Suppressor macrophage (primary cell): ENCODE measurements at regions not wholly inside any gene's neighbourhood (a gene's known extent, or its start where the extent isn't known, plus 50 kb on each side); places are given as distances from the start of the nearest gene placed in this dataset.
"Not testable (repeated sequence)": the region's sequence is repeated elsewhere in the genome, so short reads cannot be mapped to it uniquely, and the experiment has no call there.

Experiments
- DNase-seq, 4 experiments: peaks; one replicate each; pipeline ENCODE4 v3.0.0-alpha.2; 2020 to 2022

DNA sequence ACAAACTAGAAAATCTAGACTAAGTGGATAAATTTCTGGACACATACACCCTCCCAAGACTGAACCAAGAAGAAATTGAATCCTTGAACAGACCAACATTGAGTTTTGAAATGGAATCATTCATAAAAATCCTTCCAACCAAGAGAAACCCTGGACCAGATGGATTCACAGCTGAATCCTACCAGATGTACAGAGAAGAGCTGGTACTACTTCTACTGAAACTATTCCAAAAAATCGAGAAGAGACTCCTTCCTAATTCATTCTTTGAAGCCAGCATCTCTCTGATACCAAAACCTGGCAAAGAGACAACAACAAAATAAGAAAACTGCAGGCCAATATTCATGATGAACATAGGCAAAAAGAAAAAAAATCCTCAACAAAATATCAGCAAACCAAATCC, 227.4 kb downstream of the RPAP3 start:
- no peak for DNase-seq

DNA sequence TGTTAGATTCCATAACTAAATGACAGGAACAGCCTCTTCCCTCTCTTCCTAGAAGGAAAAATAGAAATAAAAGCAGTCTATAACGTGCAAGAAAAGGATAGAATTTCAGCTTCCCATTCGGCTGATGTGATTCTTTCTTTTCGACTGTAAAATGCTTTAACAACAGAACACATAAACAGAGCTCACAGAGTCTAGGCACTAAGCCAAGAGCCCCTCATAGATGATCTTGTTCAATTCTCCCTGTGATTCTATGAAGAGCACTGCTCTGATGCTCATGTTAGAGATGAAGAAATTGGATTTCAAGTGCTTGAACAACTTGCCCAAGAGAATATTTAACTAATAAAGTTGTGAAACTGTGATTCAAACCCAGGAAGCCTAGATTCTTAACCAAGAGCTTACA, 232.7 kb downstream of the RPAP3 start:
- DNase-seq = no peak

DNA sequence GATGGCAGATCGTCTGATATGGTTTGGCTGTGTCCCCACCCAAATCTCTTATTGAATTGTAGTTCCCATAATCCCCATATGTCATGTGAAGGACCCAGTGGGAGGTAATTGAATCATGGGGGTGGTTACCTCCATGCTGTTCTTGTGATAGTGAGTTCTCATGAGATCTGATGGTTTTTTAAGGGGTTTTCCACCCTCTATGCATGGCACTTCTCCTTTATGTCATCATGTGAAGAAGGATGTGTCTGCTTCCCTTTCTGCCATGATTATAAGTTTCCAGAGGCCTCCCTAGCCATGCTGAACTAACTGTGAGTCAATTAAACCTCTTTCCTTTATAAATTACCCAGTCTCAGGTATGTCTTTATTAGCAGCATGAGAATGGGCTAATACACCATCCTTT, 235.5 kb downstream of the RPAP3 start:
- DNase-seq = peak in 2 of 4 experiments; percentile 15 to 26

DNA sequence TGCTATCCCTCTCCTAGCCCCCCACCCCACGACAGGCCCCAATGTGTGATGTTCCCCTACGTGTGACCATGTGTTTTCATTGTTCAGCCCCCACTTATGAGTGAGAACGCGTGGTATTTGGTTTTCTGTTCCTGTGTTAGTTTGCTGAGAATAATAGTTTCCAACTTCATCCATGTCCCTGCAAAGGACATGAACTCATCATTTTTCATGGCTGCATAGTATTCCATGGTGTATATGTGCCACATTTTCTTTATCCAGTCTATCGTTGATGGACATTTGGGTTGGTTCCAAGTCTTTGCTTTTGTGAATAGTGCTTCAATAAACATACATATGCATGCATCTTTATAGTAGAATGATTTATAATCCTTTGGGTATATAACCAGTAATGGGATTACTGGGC, 241.9 kb downstream of the RPAP3 start:
- DNase-seq = not testable (repeated sequence)

DNA sequence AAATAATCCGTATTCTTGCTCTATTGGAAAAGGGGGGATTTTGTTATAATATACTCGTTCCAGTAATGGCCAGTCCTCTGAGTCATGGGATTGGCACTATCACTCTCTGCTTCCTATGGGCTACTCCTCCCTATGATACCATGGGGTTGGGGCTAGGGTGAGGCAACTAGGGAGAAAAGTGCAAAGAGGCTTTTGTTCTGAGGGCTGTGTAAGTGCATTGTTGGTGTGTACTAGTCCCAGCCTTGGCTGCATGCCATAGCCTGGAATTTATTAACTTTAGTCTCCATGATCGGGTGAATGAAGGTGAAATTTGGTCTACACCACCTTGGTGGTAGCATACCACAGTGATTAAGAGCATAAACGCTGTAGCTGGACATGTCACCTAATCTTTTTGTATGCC, 247.6 kb downstream of the RPAP3 start:
- DNase-seq = no peak

DNA sequence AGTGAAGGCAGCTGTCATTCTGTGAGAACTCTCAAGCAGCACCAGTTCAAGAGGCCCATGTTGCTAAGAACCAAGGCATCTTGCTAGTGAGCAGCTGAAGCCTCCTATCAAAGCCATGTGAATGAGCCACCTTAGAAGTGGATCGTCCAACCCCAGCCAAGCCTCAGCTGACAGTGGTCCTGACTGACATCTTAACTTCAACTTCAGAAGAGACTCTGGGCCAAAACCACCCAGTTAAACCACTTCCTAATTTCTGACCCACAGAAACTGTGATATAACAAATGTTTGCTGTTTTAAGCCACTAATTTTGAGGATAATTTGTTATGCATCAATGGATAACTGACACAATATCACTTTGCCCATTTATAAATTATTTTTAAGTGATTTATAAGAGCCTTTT, 256.0 kb downstream of the RPAP3 start:
- no peak for DNase-seq

DNA sequence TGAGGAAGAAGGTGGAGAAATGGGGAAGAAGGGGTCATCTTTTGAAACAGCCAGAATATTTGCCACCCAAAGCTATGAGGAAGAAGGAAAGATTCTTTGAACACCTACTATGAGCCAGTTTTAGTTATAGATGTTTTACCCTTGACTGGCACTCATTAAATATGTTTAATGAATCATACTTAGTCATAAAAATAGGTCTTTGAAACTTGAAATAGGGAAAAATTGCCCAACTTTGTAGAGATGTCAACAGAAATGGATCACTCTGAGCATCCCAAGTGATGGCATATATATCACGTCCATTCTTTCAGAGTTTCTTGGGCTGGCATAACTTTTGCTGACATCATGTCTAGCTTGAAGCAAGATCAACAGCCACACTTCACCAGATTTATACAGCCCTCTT, 263.5 kb downstream of the RPAP3 start:
- DNase-seq = no peak

DNA sequence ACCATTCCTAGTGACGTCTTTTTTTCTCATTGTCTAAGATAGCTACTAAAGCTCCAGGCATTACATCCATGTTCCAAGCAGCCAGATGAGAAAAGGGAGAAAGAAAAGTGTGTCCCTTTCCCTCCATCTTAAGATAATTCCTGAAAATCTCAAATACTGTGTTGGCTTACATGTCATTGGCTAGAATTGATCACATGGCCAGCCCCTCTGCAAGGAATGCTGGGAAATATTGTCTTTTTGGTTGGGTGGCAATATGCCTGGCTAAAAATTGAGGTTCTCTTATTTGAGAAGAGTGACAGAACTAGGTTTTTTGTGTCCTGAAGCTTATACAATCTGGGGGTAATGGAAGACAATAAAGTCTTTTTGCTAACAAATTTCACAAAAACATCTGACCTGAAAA, 264.3 kb downstream of the RPAP3 start:
- no peak for DNase-seq

DNA sequence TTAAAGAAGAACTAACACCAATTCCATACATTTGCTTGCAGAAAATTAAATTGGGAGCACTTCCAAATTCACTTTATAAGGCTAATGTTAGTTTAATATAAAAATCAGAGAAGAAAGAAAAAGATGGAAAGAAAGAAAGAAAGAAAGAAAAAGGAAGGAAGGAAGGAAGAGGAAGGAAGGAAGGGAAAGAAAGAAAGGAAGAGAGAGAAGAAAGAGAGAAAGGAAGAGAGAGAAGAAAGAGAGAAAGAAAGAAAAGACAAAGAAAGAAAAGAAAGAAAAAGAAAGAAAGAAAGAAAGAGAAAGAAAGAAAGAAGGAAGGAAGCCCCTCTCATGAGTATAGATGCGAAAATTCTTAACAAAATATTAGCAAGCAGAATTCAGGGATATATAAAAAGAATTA, 267.7 kb downstream of the RPAP3 start:
- no peak for DNase-seq

DNA sequence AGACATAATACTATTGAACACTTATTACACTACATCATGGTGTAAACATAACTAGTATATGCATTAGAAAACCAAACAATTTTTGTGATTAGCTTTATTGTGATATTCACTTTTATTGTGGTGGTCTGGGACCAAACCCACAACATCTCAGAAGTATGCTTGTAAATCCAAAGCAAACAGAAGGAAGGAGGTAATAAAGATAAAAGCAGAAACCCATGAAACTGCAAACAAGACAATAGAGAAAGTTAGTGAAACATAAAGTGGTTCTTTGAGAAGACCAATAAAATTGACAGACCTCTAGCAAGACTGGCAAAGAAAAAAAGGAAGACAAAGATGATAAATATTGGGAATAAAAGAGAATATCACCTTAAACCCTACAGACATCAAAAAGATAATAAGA, 268.3 kb downstream of the RPAP3 start:
- DNase-seq = no peak

DNA sequence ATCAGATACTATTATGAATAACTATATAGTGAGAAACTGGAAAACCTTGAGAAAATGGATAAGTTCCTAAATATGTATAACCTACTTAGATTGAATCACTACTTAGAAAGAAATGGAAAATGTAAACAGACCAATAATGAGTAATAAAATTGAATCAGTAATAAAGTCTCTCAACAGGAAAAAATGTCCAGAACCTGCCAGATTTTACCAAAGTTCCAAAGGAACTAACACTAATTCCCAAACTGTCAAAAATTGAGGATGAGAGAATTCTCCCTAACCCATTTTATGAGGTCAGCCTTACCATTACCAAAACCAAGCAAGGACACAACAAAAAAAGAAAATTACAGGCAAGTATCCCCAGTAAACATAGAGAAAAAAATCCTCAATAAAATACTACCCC, 272.0 kb downstream of the RPAP3 start:
- no peak for DNase-seq

DNA sequence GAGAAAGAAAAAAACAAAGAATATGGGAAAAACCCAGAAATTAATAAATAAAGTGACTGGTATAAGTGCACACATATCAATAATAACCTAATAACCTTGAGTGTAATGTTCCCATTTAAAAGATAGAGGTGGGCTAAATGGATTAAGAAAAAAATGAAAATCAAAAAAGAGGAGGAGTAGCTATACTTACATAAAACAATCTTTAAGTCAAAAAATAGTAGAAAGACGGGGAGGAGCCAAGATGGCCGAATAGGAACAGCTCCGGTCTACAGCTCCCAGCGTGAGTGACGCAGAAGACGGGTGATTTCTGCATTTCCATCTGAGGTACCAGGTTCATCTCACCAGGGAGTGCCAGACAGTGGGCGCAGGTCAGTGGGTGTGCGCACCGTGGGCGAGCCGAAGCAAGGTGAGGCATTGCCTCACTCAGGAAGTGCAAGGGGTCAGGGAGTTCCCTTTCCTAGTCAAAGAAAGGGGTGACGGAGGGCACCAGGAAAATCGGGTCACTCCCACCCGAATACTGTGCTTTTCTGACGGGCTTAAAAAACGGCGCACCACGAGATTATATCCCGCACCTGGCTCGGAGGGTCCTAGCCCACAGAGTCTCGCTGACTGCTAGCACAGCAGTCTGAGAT, 279.0 kb downstream of the RPAP3 start:
- not testable (repeated sequence) for DNase-seq

DNA sequence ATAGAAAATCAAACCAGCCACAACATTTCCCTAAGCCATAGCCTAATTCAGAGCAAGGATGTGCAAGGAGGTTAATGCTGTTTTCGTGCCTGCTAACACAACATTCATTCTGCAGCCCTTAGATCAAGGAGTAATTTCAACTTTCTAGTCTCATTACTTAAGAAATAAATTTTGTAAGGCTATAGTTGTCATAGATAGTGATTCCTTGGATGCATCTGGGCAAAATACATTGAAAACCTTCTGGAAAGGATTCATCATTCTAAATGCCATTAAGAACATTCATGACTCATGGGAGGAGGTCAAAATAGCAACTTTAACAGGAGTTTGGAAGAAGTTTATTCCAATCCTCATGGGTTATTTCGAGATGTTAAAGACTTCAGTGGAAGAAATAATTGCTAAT, 283.2 kb downstream of the RPAP3 start:
- no peak for DNase-seq

DNA sequence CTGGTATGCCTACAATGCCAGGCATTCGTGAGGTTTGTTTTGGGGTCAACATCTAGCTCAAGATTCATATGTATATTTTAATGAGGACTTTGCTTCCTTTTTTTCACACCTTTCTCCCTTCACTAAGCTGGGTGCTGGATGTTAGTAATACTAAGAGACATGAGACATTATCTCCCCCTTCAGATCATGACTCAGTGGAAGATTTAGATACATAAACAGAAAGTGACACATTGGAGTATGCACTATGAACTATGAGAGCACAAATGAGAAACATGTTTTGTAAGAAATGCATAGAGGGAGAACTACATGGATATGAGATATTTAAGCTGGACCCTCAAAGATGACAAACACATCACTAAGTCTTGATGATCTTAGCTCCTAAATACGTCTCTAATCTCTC, 286.3 kb downstream of the RPAP3 start:
- no peak for DNase-seq

DNA sequence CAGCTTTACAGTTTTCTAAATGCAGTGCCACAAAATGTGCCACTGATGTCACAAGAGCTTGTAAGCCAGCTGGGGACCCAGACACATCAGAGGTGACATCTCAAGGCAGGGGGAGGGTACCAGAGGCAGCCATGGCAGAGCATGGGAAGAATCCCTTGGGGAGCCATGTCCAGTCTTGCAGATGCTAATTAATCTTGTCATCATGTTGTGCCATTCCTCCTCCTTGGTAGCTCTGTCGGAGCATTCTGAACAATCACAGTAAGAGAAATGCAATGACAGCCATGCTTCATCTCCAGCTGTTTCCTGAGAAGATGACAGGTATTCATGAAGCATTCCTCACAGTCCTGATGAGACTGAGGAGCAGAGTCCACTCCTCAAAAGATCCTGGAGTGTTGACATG, 287.9 kb downstream of the RPAP3 start:
- DNase-seq = no peak

DNA sequence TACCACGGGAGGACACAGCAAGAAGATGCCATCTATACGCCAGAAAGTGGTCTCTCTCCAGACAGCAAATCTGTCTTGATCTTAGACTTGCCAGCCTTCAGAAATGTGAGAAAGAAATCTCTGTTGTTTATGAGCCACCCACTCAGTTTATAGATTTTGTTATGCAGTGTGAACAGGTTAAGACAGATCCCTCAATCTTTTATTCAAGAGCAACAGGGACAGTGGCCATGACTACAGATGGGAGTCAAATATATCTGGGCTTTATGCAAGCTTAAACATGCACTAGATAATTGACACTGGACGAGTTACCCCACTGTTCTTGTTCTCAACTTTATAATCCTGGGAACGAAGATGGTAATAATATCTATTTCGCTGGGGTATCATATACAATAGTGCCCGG, 288.7 kb downstream of the RPAP3 start:
- no peak for DNase-seq

DNA sequence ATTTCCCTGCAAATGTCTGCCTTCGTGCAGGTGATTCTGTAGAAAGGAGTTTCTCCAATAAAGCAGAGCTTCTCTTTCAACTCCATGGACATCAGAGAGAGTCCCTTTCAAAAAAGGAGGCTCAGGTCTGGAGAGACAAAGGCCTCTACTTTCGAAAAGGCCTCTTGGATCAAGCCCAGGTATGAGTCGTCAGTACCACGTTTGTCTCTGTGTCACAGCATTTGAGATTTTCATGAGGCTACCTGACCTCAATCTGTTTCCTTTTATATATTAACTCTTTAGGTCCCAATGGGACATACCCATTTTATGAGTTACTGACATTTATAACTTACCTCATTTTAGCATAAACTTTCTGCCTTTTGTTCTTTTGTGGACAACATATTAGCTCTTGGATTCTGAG, 290.8 kb downstream of the RPAP3 start:
- DNase-seq = no peak

DNA sequence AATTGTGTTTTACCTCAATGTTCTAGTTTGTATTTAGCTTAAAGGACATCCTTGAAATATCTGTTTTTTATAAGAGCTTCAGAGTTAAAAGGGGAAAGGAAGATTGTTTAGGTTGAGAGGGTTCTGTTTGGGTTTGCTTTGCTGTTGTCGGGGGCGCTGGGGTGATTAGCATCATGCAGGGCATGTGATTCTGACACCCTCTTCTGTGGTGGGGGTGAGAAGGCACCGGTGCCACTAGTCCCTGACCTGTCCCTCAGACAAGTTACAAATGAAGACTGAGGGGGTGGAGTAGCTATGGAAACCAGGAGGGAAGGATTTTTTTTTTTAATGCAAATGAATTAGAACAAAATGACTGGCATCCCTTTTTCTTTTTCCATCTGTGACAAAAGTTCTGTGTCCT, 291.3 kb downstream of the RPAP3 start:
- peak; percentile 28 to 65 (median 47) for DNase-seq

DNA sequence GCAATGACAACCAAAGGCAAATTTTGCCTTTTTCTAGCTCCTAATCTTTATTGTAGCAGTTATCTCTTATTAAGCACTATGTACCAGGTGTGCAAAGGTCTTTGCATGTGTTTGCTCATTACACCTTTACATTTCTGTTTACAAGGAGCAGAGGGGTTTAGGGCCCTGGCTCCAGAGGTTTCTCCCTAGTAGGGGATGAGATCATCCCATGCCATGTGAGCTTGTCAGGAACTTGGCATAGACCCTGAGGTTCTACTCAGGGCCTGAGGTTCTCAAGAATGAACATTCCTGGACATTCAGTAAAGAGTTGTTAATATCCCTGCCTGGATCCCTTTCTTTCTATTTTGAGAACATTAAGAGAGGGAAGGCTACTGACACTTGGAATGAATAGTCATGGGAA, 292.0 kb downstream of the RPAP3 start:
- DNase-seq = peak in 1 of 4 experiments; percentile 4

DNA sequence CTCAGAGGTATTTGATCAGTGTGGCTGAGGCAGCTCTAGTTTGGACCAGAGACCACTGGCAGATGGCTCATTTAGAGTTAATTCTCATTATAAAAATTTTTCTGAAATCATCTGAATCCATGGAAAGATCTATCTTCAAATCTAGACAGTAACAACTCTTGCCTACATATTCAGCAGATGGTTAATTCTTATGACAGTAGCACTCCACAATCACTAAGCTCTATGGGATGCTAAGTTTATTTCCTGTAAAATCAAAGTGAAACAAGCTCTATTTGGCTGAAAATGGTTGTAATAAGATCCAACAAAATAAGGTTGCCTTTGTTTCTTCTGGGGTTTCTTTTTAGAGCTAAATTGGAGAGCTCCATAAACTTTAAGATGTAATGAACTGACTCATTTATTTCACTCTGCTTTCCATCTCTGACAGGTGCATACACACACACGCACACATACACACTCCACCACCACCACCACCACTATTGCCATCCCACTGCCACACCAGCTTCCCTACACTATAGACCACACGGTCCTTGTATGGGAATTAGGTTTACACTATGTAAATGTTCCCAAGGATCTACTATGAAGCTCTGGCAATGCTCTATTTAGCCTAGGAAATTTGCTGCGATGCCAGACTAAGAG, 293.1 kb downstream of the RPAP3 start:
- no peak for DNase-seq

DNA sequence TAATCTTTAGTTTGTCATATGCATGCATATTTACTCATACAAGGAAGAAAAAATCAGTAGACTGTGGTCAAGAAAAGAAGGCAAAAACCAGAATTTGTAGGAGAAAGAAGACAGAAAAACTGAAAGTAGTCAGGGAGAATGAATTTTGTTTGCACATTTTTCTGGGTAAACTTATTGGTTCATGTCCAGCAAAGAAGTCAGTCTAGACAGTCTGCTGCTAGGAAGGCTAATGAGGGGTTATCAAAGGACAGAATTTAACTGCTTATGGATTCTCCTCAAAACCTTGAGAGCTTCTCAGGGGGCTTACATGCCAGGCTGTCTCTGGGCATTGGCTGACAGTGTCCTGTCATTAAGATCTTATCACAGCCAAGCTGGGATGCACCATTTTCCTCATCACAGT, 293.9 kb downstream of the RPAP3 start:
- DNase-seq = no peak

DNA sequence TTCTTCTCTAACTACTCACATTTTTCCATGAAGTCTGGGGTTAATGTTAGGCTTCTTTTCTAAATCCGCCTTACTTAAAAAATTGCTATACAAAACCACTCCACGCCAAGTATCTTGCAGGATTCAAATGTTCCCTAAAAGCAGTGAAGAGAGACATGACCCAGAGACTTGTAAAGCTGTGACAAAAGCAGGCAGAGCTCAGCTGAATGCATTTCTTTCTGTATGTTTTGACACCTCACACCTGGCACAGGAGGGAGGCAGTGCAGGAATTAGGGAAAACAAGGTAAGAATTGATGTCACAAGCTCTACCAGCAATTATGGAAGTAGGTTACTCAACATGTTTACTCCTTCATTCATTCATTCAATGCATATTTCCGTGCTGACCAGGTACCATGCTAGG, 295.0 kb downstream of the RPAP3 start:
- DNase-seq = no peak

DNA sequence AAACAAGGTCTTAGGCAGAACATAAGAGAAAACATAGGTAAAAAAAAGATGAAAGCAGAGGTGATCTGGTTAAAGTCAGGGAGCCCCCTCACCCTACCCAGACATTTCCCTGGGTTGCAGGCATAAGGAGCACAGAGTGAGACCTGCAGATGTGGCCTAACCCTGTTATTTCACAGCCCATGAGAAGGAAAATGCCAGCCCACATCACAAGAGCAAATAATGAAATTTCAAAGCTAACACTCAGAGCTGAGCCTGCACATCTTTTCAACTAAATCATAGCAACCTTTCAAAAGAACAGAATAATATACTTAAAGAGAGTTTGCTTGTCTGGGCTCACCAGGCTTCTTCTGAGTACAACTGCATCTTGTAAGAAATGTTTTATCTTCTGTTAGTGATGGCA, 295.4 kb downstream of the RPAP3 start:
- DNase-seq = no peak

DNA sequence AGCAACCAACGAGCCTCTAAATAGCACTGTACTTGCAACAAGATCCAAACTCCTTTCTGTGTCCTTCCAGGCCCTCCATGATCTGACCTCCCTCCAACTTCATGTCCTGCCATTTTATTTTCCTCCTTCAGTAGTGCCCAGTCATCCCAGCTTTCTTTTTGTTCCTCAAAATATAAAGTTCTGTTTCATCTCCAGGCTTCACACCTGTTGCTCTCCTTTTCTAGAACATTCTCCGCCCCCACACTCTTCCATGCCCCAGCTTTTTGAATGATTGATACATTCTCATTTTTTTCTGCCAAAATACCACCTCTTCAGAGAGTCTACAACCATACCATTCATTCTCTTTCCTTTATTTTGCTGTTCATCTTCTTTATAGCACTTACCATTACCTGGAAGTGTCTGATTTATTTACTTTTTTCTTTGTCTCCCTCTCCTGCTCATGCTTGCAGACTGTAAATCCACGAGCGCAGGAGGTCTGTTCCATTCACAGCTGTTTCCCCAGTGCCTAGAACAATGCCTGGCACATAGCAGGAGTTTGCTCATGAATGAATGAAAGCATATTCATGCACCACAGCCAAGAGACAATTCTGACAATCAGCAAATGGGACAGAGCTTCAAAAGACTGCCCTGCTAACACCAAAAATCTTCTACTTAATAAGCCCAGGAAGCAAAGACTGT, 296.4 kb downstream of the RPAP3 start:
- no peak for DNase-seq
